HepG2 (cell line): ENCODE measurements at regions not wholly inside any gene's neighbourhood (a gene's known extent, or its start where the extent isn't known, plus 50 kb on each side); places are given as distances from the start of the nearest gene placed in this dataset.

Source experiments
- ATAC-seq: fragments of 200-7000 bp; cut with Tn5 transposase; 3 replicates; pipeline ENCODE4 v1.9.1; 2020; ENCODE audit warnings: mild to moderate bottlenecking, moderate library complexity
- BruUV-seq: library from RNA; stranded (reverse); fragments of 400-500 nt; replicated peaks from 2 replicates; lab custom pipeline; 2021; lab: Mats Ljungman, UMichigan
- CTCF ChIA-PET: fragments of 300-600 bp; formaldehyde crosslinking; extraction: SDS; loops from one replicate; lab custom pipeline; 2021; ENCODE audit warnings: low total read pairs, inconsistent platforms, low intra/inter-chr PET ratio; lab: Yijun Ruan, JAX
- POLR2A ChIA-PET: fragments of 350-600 bp; sonication (Branson Sonifier 250); formaldehyde crosslinking; loops from one replicate; lab custom pipeline; 2020; ENCODE audit warnings: antibody characterized with exemption, inconsistent platforms; lab: Yijun Ruan, JAX
- DNase-seq: peaks from one replicate; pipeline ENCODE4 v3.0.0-alpha.2; 2015; ENCODE audit warnings: low spot score
- FAIRE-seq: peaks from 3 replicates; lab custom pipeline; 2011; peaks lifted over from hg19 to GRCh38; lab: Jason Lieb, UNC
- H2AFZ ChIP-seq: one replicate; pipeline ENCODE4 v1.6.1; 2011; ENCODE audit warnings: low read length, inconsistent platforms
- H3K27ac ChIP-seq: fragments of 300-600 bp; 3 replicates; pipeline ENCODE4 v1.8.0; 2011; ENCODE audit warnings: mixed run types, mild to moderate bottlenecking, mixed read lengths, low read length, inconsistent platforms; ENCODE audit not compliant: insufficient read depth; ENCODE audit errors: extremely low read length
- H3K27me3 ChIP-seq, 2 experiments: fragments of 200-600 bp in 1 of 2; 2 replicates in 1 of 2; 3 replicates in 1 of 2; pipeline versions ENCODE4 v1.6.0 to v1.8.0; 2011; ENCODE audit warnings: low read length in 2 of 2, mild to moderate bottlenecking in 2 of 2, moderate library complexity in 2 of 2, inconsistent platforms in 1 of 2; ENCODE audit not compliant: insufficient read depth in 2 of 2, control insufficient read depth in 1 of 2
- H3K36me3 ChIP-seq, 2 experiments: fragments of 200-600 bp in 1 of 2; replicated peaks in 1 of 2; 2 replicates in 1 of 2; 3 replicates in 1 of 2; pipeline versions ENCODE4 v1.5.1 to v1.8.0; 2011; ENCODE audit warnings: low read length in 2 of 2, inconsistent platforms in 1 of 2; ENCODE audit not compliant: insufficient read depth in 2 of 2, control insufficient read depth in 1 of 2
- H3K4me1 ChIP-seq: 2 replicates; pipeline ENCODE4 v1.5.1; 2012; ENCODE audit warnings: low read length, inconsistent platforms; ENCODE audit not compliant: insufficient read depth
- H3K4me2 ChIP-seq: 2 replicates; pipeline ENCODE4 v1.6.0; 2011; ENCODE audit warnings: low read depth, low read length, inconsistent platforms
- H3K4me3 ChIP-seq, 3 experiments: fragments of 200-600 bp in 1 of 3; sonication (generic), shearing (Covaris generic) in 1 of 3; replicated peaks in 1 of 3; 2 replicates each; pipeline ENCODE4 v1.5.1; 2011 to 2016; ENCODE audit warnings: low read length in 3 of 3, inconsistent platforms in 2 of 3, low read depth in 2 of 3, mild to moderate bottlenecking in 2 of 3, control low read depth in 1 of 3, mixed read lengths in 1 of 3; ENCODE audit not compliant: insufficient read depth in 1 of 3
- H3K79me2 ChIP-seq: one replicate; pipeline ENCODE4 v1.6.1; 2011; ENCODE audit warnings: low read length, inconsistent platforms; ENCODE audit not compliant: insufficient read depth
- H3K9ac ChIP-seq: 2 replicates; pipeline ENCODE4 v1.6.0; 2011; ENCODE audit warnings: mild to moderate bottlenecking, low read depth, low read length, inconsistent platforms; ENCODE audit not compliant: insufficient read depth
- H3K9me3 ChIP-seq: 2 replicates; pipeline ENCODE4 v1.5.1; 2012; ENCODE audit warnings: mild to moderate bottlenecking, low read length
- H4K20me1 ChIP-seq: 2 replicates; pipeline ENCODE4 v1.6.0; 2011; ENCODE audit warnings: inconsistent platforms, mild to moderate bottlenecking, low read length, moderate library complexity; ENCODE audit not compliant: insufficient read depth
- BATF2 ChIP-seq: sonication (generic); formaldehyde crosslinking; IDR thresholded peaks from 2 replicates; pipeline ENCODE4 v1.8.0; 2022; ENCODE audit warnings: mild to moderate bottlenecking, missing genetic modification reagents, moderate library complexity
- NFE2L2 ChIP-seq: fragments of 150-350 bp; IDR thresholded peaks from 2 replicates; pipeline ENCODE4 v1.6.1; 2014; ENCODE audit warnings: low read length
- SNAPC4 ChIP-seq: sonication (generic); formaldehyde crosslinking; IDR thresholded peaks from 2 replicates; pipeline ENCODE4 v1.4.0; 2020; ENCODE audit warnings: mild to moderate bottlenecking, missing genetic modification reagents
- ZNF329 ChIP-seq: sonication (generic); formaldehyde crosslinking; IDR thresholded peaks from 2 replicates; pipeline ENCODE4 v1.9.0; 2021; ENCODE audit warnings: low read depth, mild to moderate bottlenecking, missing genetic modification reagents
- WGBS: methylation state at CpG from one replicate; pipeline ENCODE4 v1.1.6; 2017; ENCODE audit warnings: low lambda C conversion rate; 5-methylcytosine and 5-hydroxymethylcytosine counted together
- in situ Hi-C: cut with HindIII; loops from 2 replicates; pipeline ENCODE4 v1.10.0; 2017; ENCODE audit warnings: low pct_unique_long_range_greater_than_20kb; ENCODE audit not compliant: extremely low pct_ligation_motif_present
- intact Hi-C: fragments of 100-400 bp; cut with micrococcal nuclease; formaldehyde crosslinking; loops from one replicate; pipeline ENCODE4 v1.10.0; 2022; ENCODE audit not compliant: unreplicated experiment

- Histone ChIP-seq H3K4me2 (no peak overlapping the region), H3K36me3 (no peaks in the 10 kb centered on the region), H3K9ac (no peak overlapping the region), H3K9me3 (no peaks in the 10 kb centered on the region), H3K4me3 (no peak overlapping the region), H3K27ac (no peak overlapping the region), H3K79me2 (no peaks in the 10 kb centered on the region), H2AFZ (no peak overlapping the region), H4K20me1 (no peaks in the 10 kb centered on the region), H3K27me3 (no peaks in the 10 kb centered on the region), H3K4me1 (no peaks in the 10 kb centered on the region)
- CTCF ChIA-PET, result no interaction called here
- intact Hi-C loops (no loop called here), in situ Hi-C loops (no loop called here)
- POLR2A ChIA-PET, result no interaction called here
- no peak for FAIRE-seq
- WGBS, result 31% methylated on average over 5 of the region's 5 CpGs
- ATAC-seq, result no peak
- BruUV-seq, result no TSS peak
- no peak for TF ChIP-seq ZNF329 (CRISPR knock-in tag)
- no peak for TF ChIP-seq NFE2L2
- no peak for TF ChIP-seq BATF2 (CRISPR knock-in tag)
- TF ChIP-seq SNAPC4 (CRISPR knock-in tag), result no peak
- DNase-seq, result no peak
These were observed 111.9 kb upstream of the TSC22D2 start for GRCh38 chr3:150296123-150296735.
